ENCODE measurements at regions not wholly inside any gene's neighbourhood (a gene's known extent, or its start where the extent isn't known, plus 50 kb on each side); places are given as distances from the start of the nearest gene placed in this dataset.

GRCh38 chr10:121112136-121112535, 261.0 kb downstream of the WDR11 start:
- in situ Hi-C loops (cut with MboI; ENCODE audit: low pct_unique_long_range_greater_than_20kb, low sequenced_read_pairs, unreplicated experiment) = no loop called here

GRCh38 chr10:121112579-121113384, 261.6 kb downstream of the WDR11 start:
- DNase-seq (ENCODE audit: low spot score) = no peak
- in situ Hi-C loops (cut with MboI; ENCODE audit: low pct_unique_long_range_greater_than_20kb, low sequenced_read_pairs, unreplicated experiment) = no loop called here
- no peak for TF ChIP-seq CTCF (IDR thresholded peaks at IDR 0.05; ENCODE audit: extremely low read depth, insufficient read depth, missing control alignments)

More at GRCh38 chr10:121112136-121112535, 261.0 kb downstream of the WDR11 start:
- DNase-seq (ENCODE audit: low spot score) = no peak
- TF ChIP-seq CTCF (IDR thresholded peaks at IDR 0.05; ENCODE audit: extremely low read depth, insufficient read depth, missing control alignments) = no peak

- no peak for DNase-seq (ENCODE audit: low spot score)
- in situ Hi-C loops (cut with MboI; ENCODE audit: low pct_unique_long_range_greater_than_20kb, low sequenced_read_pairs, unreplicated experiment) = no loop called here
- no peak for TF ChIP-seq CTCF (IDR thresholded peaks at IDR 0.05; ENCODE audit: extremely low read depth, insufficient read depth, missing control alignments)
These were observed 262.2 kb downstream of the WDR11 start for GRCh38 chr10:121113385-121113696.

- in situ Hi-C loops (cut with MboI; ENCODE audit: low pct_unique_long_range_greater_than_20kb, low sequenced_read_pairs, unreplicated experiment) = no loop called here
- DNase-seq (ENCODE audit: low spot score) = no peak
- no peak for TF ChIP-seq CTCF (IDR thresholded peaks at IDR 0.05; ENCODE audit: extremely low read depth, insufficient read depth, missing control alignments)
These were observed 262.7 kb downstream of the WDR11 start for GRCh38 chr10:121113911-121114310.

GRCh38 chr10:121115154-121115553, 264.0 kb downstream of the WDR11 start:
- in situ Hi-C loops (cut with MboI; ENCODE audit: low pct_unique_long_range_greater_than_20kb, low sequenced_read_pairs, unreplicated experiment) = no loop called here
- TF ChIP-seq CTCF (IDR thresholded peaks at IDR 0.05; ENCODE audit: extremely low read depth, insufficient read depth, missing control alignments) = no peak
- no peak for DNase-seq (ENCODE audit: low spot score)

- DNase-seq (ENCODE audit: low spot score) = no peak
- TF ChIP-seq CTCF (IDR thresholded peaks at IDR 0.05; ENCODE audit: extremely low read depth, insufficient read depth, missing control alignments) = no peak
- in situ Hi-C loops (cut with MboI; ENCODE audit: low pct_unique_long_range_greater_than_20kb, low sequenced_read_pairs, unreplicated experiment) = no loop called here
These were observed 270.3 kb downstream of the WDR11 start for GRCh38 chr10:121121462-121121861.
